Activated T-cell treated with anti-CD3 and anti-CD28 coated beads, Interleukin-2, amount 50 U/mL, for 24 hours (primary cell): ENCODE measurements at regions not wholly inside any gene's neighbourhood (a gene's known extent, or its start where the extent isn't known, plus 50 kb on each side); places are given as distances from the start of the nearest gene placed in this dataset.
"Not testable (repeated sequence)": the region's sequence is repeated elsewhere in the genome, so short reads cannot be mapped to it uniquely, and the experiment has no call there.

Experiments
- DNase-seq: peaks from one replicate; pipeline ENCODE4 v3.0.0-alpha.2; 2020
- H3K27ac Mint-ChIP-seq: 2 replicates; pipeline ENCODE4 v1.8.0; 2020; ENCODE audit warnings: mild to moderate bottlenecking, mixed read lengths
- H3K27me3 Mint-ChIP-seq: 2 replicates; pipeline ENCODE4 v1.8.0; 2020; ENCODE audit warnings: mixed read lengths
- H3K36me3 Mint-ChIP-seq: 2 replicates; pipeline ENCODE4 v1.8.0; 2020; ENCODE audit warnings: low read depth, mixed read lengths
- H3K4me1 Mint-ChIP-seq: 2 replicates; pipeline ENCODE4 v1.8.0; 2020; ENCODE audit warnings: low read depth, mixed read lengths
- H3K4me3 Mint-ChIP-seq: 2 replicates; pipeline ENCODE4 v1.8.0; 2020; ENCODE audit warnings: mild to moderate bottlenecking, moderate library complexity, mixed read lengths
- H3K9me3 Mint-ChIP-seq: 2 replicates; pipeline ENCODE4 v1.8.0; 2020; ENCODE audit warnings: mixed read lengths

DNA sequence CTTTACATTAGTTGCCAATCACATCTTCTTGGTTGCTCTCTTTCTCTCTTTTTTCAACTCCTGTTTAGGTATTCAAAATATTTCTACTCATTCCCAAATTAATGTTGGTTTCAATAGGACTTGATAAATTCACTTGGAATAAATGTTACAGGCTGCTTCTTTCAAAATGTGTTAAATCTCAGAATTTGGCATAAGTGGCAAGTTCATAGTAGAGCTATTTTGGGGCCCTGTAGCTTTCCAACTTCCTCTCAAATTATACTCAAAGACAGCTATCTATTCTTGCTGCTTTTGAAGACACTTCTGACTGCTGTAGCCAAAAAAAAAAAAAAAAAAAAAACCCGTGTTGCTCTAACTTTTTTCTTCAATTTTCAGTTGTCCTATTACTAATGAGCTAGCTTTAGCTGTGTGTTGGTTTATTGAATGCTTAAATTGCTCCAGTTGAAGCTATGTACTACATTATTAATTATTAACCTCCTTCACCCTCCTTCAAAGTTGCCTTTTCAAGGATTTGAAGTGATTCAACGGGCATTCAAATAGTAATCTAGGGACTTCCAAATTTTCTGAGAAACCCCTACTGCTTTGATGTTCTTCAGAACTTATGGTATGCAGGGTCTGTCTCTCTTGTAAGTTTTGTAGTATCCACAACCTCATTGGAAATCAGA is 554.6 kb upstream of the FLRT2 start:
- Mint-ChIP-seq H3K4me3 (no peak overlapping the region), H3K4me1 (no peaks in the 10 kb centered on the region), H3K9me3 (peaks cover 3% of the 10 kb centered on the region), H3K27me3 (no peaks in the 10 kb centered on the region), H3K36me3 (no peaks in the 10 kb centered on the region), H3K27ac (no peak overlapping the region)
- DNase-seq = no peak

DNA sequence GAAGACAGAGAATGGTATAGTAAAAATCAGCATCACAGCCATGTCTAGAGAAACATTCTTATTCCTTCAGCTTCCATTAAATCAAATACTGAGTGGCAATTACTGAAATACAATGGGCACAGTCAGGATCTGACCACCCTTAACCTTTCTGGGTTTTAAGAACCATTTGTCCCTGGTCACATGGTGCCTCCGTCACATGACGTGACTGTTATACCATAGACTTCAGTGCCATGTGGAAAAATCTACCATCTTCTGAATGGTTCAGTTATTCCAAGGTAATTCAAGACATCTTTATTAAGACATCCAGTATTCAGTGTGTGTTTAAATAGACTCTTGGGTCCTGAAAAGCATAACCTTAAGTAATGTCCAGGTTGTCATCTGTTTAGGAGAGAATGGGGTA is 553.1 kb upstream of the FLRT2 start:
- Mint-ChIP-seq H3K4me3 (no peak overlapping the region), H3K4me1 (no peaks in the 10 kb centered on the region), H3K36me3 (no peaks in the 10 kb centered on the region), H3K27me3 (no peaks in the 10 kb centered on the region), H3K27ac (no peak overlapping the region), H3K9me3 (peaks cover 3% of the 10 kb centered on the region)
- DNase-seq = no peak

DNA sequence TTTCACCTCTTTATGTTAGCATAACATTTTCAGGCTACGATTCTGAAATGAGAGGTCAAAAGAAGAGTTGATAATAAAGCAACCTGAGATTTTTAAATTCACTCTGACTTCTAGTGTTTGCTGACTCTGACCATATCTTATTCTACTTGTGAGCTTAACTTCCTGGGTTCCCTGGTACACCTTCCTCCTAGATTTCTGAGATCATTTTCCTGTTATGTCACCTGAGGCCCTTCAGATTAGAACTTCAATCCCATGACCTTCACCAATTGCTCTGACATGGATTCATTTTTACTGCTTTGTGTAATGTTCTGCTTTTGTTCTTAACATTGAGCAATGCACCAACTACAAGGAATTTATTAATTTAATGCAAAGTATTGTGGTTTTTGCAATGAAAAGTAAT is 542.9 kb upstream of the FLRT2 start:
- Mint-ChIP-seq H3K27ac (no peak overlapping the region), H3K4me1 (no peaks in the 10 kb centered on the region), H3K9me3 (peaks cover 10% of the 10 kb centered on the region), H3K36me3 (no peaks in the 10 kb centered on the region), H3K27me3 (no peaks in the 10 kb centered on the region), H3K4me3 (no peak overlapping the region)
- DNase-seq = no peak

GRCh38 chr14:84988357-84988756 is 541.6 kb upstream of the FLRT2 start:
- no peaks in the 10 kb centered on the region for H3K4me1 Mint-ChIP-seq
- H3K27ac Mint-ChIP-seq = no peak overlapping the region
- H3K9me3 Mint-ChIP-seq = peaks cover 9% of the 10 kb centered on the region

DNA sequence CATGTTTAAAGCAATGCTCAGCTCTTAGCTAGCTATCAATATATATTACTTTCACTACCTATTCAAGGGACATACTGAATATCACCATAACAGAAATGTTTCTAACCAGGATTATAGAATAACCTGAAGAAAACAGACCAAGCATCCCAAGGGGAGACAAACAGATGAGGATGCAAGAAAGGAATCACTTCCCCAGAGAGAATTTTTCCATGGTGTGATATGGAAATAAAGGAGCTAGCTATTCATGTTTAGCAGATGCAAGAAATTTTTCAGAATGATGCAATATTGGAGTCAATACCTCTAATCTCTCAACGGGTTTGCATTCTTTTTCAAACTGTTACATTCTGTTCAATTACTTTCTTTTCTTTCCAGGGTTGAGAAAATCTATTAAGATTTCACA is 538.9 kb upstream of the FLRT2 start:
- no peak for DNase-seq
- Mint-ChIP-seq H3K36me3 (no peaks in the 10 kb centered on the region), H3K4me3 (no peak overlapping the region), H3K9me3 (peaks cover 5% of the 10 kb centered on the region), H3K4me1 (no peaks in the 10 kb centered on the region), H3K27ac (no peak overlapping the region), H3K27me3 (no peaks in the 10 kb centered on the region)

More at GRCh38 chr14:84988357-84988756, 541.6 kb upstream of the FLRT2 start:
- DNase-seq = no peak
- Mint-ChIP-seq H3K36me3 (no peaks in the 10 kb centered on the region), H3K27me3 (no peaks in the 10 kb centered on the region), H3K4me3 (no peak overlapping the region)

DNA sequence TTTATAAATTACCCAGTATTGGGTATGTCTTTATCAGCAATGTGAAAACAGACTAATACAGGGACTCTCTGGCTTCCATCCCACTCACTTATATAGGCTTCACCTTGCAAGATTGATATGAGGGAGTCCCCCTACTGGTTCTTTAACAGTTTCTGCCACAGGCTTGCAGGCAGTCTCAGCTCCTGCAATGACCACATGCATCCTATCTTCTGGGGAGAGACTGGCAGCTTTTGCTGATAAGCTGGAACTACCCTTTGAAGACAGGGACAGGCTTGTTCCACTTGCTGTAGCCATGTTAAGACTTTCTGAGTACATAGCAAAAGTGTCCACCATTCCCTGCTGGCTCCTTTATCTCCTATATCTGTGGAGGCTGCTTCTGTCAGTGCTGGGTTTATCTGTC is 531.7 kb upstream of the FLRT2 start:
- DNase-seq = no peak
- Mint-ChIP-seq H3K4me3 (no peak overlapping the region), H3K27me3 (no peaks in the 10 kb centered on the region), H3K4me1 (no peaks in the 10 kb centered on the region), H3K9me3 (peaks cover 8% of the 10 kb centered on the region), H3K36me3 (no peaks in the 10 kb centered on the region), H3K27ac (no peak overlapping the region)

DNA sequence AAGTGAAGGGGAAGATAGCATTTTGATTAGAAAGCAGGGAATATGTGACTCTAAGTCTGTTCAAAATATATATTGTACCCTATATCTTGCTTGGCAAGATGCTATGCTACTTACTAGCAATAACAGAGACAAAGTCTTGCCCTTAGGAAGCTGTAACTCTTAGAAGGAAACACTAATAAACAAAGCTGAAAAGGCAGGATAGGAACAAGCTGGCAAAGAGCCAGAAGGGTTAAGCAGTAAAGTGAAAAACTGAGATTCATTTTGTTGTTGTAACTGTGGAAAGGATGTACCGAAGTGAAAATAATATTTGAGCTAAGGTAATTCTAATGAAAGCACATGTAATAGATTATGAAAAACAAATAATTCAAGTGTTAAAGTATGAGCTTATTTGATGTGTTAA is 527.1 kb upstream of the FLRT2 start:
- no peaks in the 10 kb centered on the region for H3K36me3 Mint-ChIP-seq
- no peak overlapping the region for H3K27ac Mint-ChIP-seq
- H3K4me1 Mint-ChIP-seq = no peaks in the 10 kb centered on the region
- no peak for DNase-seq
- H3K4me3 Mint-ChIP-seq = no peak overlapping the region
- no peaks in the 10 kb centered on the region for H3K27me3 Mint-ChIP-seq
- peaks cover 17% of the 10 kb centered on the region for H3K9me3 Mint-ChIP-seq

- no peaks in the 10 kb centered on the region for H3K27me3 Mint-ChIP-seq
- no peak overlapping the region for H3K4me3 Mint-ChIP-seq
- no peak overlapping the region for H3K27ac Mint-ChIP-seq
- no peaks in the 10 kb centered on the region for H3K36me3 Mint-ChIP-seq
- DNase-seq = no peak
- no peaks in the 10 kb centered on the region for H3K4me1 Mint-ChIP-seq
- peaks cover 17% of the 10 kb centered on the region for H3K9me3 Mint-ChIP-seq
Observed at GRCh38 chr14:85003805-85004204, 526.1 kb upstream of the FLRT2 start.

DNA sequence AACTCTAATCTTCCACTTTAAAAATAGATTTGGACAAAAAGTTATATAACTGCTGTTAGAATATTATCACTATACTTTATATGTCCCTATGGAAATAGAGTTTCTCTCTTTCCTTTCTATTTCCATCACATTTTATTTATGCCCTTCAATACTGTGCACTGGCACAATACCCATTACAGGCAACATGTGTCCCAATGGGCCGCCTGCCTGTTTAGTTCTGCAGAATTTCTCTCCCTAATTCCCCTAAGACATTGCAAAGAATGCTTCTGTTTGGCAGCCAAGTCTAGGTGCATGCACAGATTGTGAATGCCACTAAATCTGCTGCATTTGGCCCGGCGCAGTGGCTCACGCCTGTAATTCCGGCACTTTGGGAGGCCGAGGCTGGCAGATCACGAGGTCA is 520.4 kb upstream of the FLRT2 start:
- no peak overlapping the region for H3K27ac Mint-ChIP-seq
- no peaks in the 10 kb centered on the region for H3K36me3 Mint-ChIP-seq
- no peak overlapping the region for H3K4me3 Mint-ChIP-seq
- peaks cover 16% of the 10 kb centered on the region for H3K9me3 Mint-ChIP-seq
- DNase-seq = no peak
- no peaks in the 10 kb centered on the region for H3K27me3 Mint-ChIP-seq
- no peaks in the 10 kb centered on the region for H3K4me1 Mint-ChIP-seq

- Mint-ChIP-seq H3K27me3 (no peaks in the 10 kb centered on the region), H3K9me3 (peaks cover 15% of the 10 kb centered on the region), H3K4me1 (no peaks in the 10 kb centered on the region), H3K4me3 (no peak overlapping the region), H3K27ac (no peak overlapping the region), H3K36me3 (no peaks in the 10 kb centered on the region)
- DNase-seq = no peak
Observed at GRCh38 chr14:85010186-85010585, 519.8 kb upstream of the FLRT2 start.

GRCh38 chr14:85016496-85016895 is 513.4 kb upstream of the FLRT2 start:
- no peak for DNase-seq
- H3K4me1 Mint-ChIP-seq = no peaks in the 10 kb centered on the region
- no peak overlapping the region for H3K27ac Mint-ChIP-seq
- no peak overlapping the region for H3K4me3 Mint-ChIP-seq
- no peaks in the 10 kb centered on the region for H3K36me3 Mint-ChIP-seq
- H3K27me3 Mint-ChIP-seq = no peaks in the 10 kb centered on the region
- peaks cover 5% of the 10 kb centered on the region for H3K9me3 Mint-ChIP-seq

DNA sequence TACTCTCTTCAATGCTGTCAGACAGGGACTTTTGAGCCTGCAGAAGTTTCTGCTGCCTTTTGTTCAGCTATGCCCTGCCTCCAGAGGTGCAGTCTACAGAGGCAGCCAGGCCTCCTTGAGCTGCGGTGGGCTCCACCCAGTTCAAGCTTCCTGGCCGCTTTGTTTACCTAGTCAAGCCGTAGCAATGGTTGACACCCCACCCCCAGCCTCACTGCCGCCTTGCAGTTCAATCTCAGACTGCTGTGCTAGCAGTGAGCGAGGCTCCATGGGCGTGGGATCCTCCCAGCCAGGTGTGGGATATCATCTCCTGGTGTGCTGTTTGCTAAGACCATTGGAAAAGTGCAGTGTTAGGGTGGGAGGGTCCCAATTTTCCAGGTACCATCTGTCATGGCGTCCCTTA is 506.1 kb upstream of the FLRT2 start:
- not testable (repeated sequence) for H3K4me3 Mint-ChIP-seq, H3K27me3 Mint-ChIP-seq, H3K36me3 Mint-ChIP-seq, DNase-seq, H3K4me1 Mint-ChIP-seq, H3K27ac Mint-ChIP-seq
- peaks cover 13% of the 10 kb centered on the region for H3K9me3 Mint-ChIP-seq

GRCh38 chr14:85024931-85025330 is 505.0 kb upstream of the FLRT2 start:
- H3K4me3 Mint-ChIP-seq = no peak overlapping the region
- H3K9me3 Mint-ChIP-seq = peaks cover 13% of the 10 kb centered on the region
- H3K27me3 Mint-ChIP-seq = no peaks in the 10 kb centered on the region
- no peaks in the 10 kb centered on the region for H3K4me1 Mint-ChIP-seq
- no peak overlapping the region for H3K27ac Mint-ChIP-seq
- no peaks in the 10 kb centered on the region for H3K36me3 Mint-ChIP-seq
- no peak for DNase-seq

DNA sequence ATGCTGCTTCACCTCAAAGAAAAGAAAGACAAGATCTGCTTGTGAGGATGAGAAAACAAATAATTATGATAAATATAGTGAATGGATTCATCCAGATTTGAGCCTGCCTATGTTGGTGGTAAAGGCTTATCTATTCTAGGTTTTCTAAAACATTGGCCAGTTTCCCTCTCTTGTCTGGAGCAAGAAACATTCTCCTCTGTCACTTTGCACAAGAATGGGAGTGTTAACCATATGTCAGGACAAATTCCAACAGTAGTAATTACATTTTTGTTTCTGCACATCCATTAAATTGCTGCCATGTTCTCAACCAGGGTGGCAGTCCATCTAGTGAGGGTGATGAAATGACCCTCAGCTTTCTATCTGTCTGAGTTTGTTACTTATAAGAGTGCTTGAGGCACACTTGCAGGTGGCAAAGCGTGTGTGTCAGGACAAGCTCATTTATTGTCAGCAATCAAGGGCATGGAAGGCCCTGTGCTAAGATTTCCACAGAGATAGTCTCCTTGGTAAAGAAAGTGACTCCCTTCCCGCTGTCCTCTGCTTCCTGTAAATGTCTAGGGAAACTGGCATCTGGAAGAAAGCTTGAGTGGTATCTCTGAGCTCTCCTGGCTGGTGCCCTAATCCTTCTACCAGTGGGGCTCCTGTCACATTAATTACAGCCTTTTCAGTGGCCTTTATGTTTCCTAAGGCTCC is 502.1 kb upstream of the FLRT2 start:
- peaks cover 6% of the 10 kb centered on the region for H3K9me3 Mint-ChIP-seq
- no peaks in the 10 kb centered on the region for H3K4me1 Mint-ChIP-seq
- no peak for DNase-seq
- H3K27me3 Mint-ChIP-seq = no peaks in the 10 kb centered on the region
- no peak overlapping the region for H3K27ac Mint-ChIP-seq
- no peak overlapping the region for H3K4me3 Mint-ChIP-seq
- no peaks in the 10 kb centered on the region for H3K36me3 Mint-ChIP-seq

- no peaks in the 10 kb centered on the region for H3K4me1 Mint-ChIP-seq
- DNase-seq = no peak
- no peak overlapping the region for H3K27ac Mint-ChIP-seq
- no peaks in the 10 kb centered on the region for H3K27me3 Mint-ChIP-seq
- no peaks in the 10 kb centered on the region for H3K36me3 Mint-ChIP-seq
- H3K4me3 Mint-ChIP-seq = no peak overlapping the region
- peaks cover 3% of the 10 kb centered on the region for H3K9me3 Mint-ChIP-seq
Observed at GRCh38 chr14:85037411-85037810, 492.5 kb upstream of the FLRT2 start.
